ENCODE measurements at regions not wholly inside any gene's neighbourhood (a gene's known extent, or its start where the extent isn't known, plus 50 kb on each side); places are given as distances from the start of the nearest gene placed in this dataset.

GRCh38 chr3:168828943-168829342 lies 733.2 kb upstream of the GOLIM4 start:
- no peak for TF ChIP-seq CTCF (IDR thresholded peaks at IDR 0.05; ENCODE audit: insufficient read depth, low read length, missing control alignments)
- no peak overlapping the region for H3K4me3 ChIP-seq (ENCODE audit: low read depth, low read length)
- POLR2A ChIA-PET, result no interaction called here
- CTCF ChIA-PET, result interaction anchor here (0.6 to 2.8 kb wide), 2 partner anchors 19 to 775 kb away, joined by 3 to 10 read pairs; no protein-coding TSS in a partner anchor
- DNase-seq (ENCODE audit: low read depth, low spot score), result no peak

GRCh38 chr3:168828536-168828935 lies 732.8 kb upstream of the GOLIM4 start:
- TF ChIP-seq CTCF (IDR thresholded peaks at IDR 0.05; ENCODE audit: insufficient read depth, low read length, missing control alignments), result no peak
- CTCF ChIA-PET, result interaction anchor here (0.6 to 2.8 kb wide), 2 partner anchors 19 to 776 kb away, joined by 3 to 10 read pairs; no protein-coding TSS in a partner anchor
- no peak overlapping the region for H3K4me3 ChIP-seq (ENCODE audit: low read depth, low read length)
- DNase-seq (ENCODE audit: low read depth, low spot score), result no peak
- POLR2A ChIA-PET, result no interaction called here

GRCh38 chr3:168828014-168828413 lies 732.3 kb upstream of the GOLIM4 start:
- no peak for TF ChIP-seq CTCF (IDR thresholded peaks at IDR 0.05; ENCODE audit: insufficient read depth, low read length, missing control alignments)
- POLR2A ChIA-PET, result no interaction called here
- CTCF ChIA-PET, result interaction anchor here (2.8 kb wide), 1 partner anchor 20 kb away, joined by 10 read pairs; no protein-coding TSS in a partner anchor

GRCh38 chr3:168824107-168824506 lies 728.4 kb upstream of the GOLIM4 start:
- no peak for DNase-seq (ENCODE audit: low read depth, low spot score)
- TF ChIP-seq CTCF (IDR thresholded peaks at IDR 0.05; ENCODE audit: insufficient read depth, low read length, missing control alignments), result no peak
- POLR2A ChIA-PET, result interaction anchor here (0.6 kb wide), 1 partner anchor 1725 kb away, joined by 3 read pairs; no protein-coding TSS in a partner anchor
- CTCF ChIA-PET, result interaction anchor here (2.0 kb wide), 1 partner anchor 23 kb away, joined by 5 read pairs; no protein-coding TSS in a partner anchor
- no peak overlapping the region for H3K4me3 ChIP-seq (ENCODE audit: low read depth, low read length)

More at GRCh38 chr3:168828014-168828413, 732.3 kb upstream of the GOLIM4 start:
- H3K4me3 ChIP-seq (ENCODE audit: low read depth, low read length), result no peak overlapping the region
- no peak for DNase-seq (ENCODE audit: low read depth, low spot score)

- DNase-seq (ENCODE audit: low read depth, low spot score), result no peak
- TF ChIP-seq CTCF (IDR thresholded peaks at IDR 0.05; ENCODE audit: insufficient read depth, low read length, missing control alignments), result no peak
- POLR2A ChIA-PET, result no interaction called here
- CTCF ChIA-PET, result interaction anchor here (2.0 kb wide), 1 partner anchor 23 kb away, joined by 5 read pairs; no protein-coding TSS in a partner anchor
- H3K4me3 ChIP-seq (ENCODE audit: low read depth, low read length), result no peak overlapping the region
These were observed 727.7 kb upstream of the GOLIM4 start for GRCh38 chr3:168823466-168823865.

GRCh38 chr3:168820810-168821415 lies 725.2 kb upstream of the GOLIM4 start:
- no peak for TF ChIP-seq CTCF (IDR thresholded peaks at IDR 0.05; ENCODE audit: insufficient read depth, low read length, missing control alignments)
- H3K4me3 ChIP-seq (ENCODE audit: low read depth, low read length), result no peak overlapping the region
- POLR2A ChIA-PET, result no interaction called here
- CTCF ChIA-PET, result no interaction called here
- no peak for DNase-seq (ENCODE audit: low read depth, low spot score)

Measured in AG04449 (cell line).